IMR-90 (cell line): ENCODE measurements at regions not wholly inside any gene's neighbourhood (a gene's known extent, or its start where the extent isn't known, plus 50 kb on each side); places are given as distances from the start of the nearest gene placed in this dataset.

Source experiments
- ATAC-seq: fragments of 200-7000 bp; cut with Tn5 transposase; 2 replicates; pipeline ENCODE4 v1.9.1; 2020; ENCODE audit warnings: low read depth, mild to moderate bottlenecking, moderate library complexity
- BruUV-seq: library from RNA; stranded (reverse); fragments of 400-500 nt; replicated peaks from 2 replicates; lab custom pipeline; 2021; lab: Mats Ljungman, UMichigan
- CTCF ChIA-PET: fragments of 300-600 bp; formaldehyde crosslinking; extraction: SDS; loops from one replicate; lab custom pipeline; 2021; ENCODE audit warnings: antibody characterized with exemption; lab: Yijun Ruan, JAX
- POLR2A ChIA-PET: fragments of 300-600 bp; sonication (Branson Sonifier 250); formaldehyde crosslinking; loops from one replicate; lab custom pipeline; 2022; ENCODE audit warnings: antibody characterized with exemption; ENCODE audit not compliant: unreplicated experiment; lab: Charles Lee
- DNase-seq: peaks from one replicate; pipeline ENCODE4 v3.0.0; 2013
- H2AFZ ChIP-seq: replicated peaks from 2 replicates; pipeline ENCODE3; 2013; ENCODE audit warnings: low read length, mild to moderate bottlenecking; ENCODE audit not compliant: poor library complexity
- H2AK5ac ChIP-seq: 2 replicates; pipeline ENCODE4 v1.6.1; 2013; ENCODE audit warnings: low read depth, low read length, inconsistent platforms
- H2AK9ac ChIP-seq: replicated peaks from 2 replicates; pipeline ENCODE3; 2013; ENCODE audit warnings: mild to moderate bottlenecking, low read depth, low read length, moderate library complexity; ENCODE audit not compliant: poor library complexity
- H2BK120ac ChIP-seq: 2 replicates; pipeline ENCODE4 v1.6.1; 2013; ENCODE audit warnings: low read depth, low read length, inconsistent platforms
- H2BK15ac ChIP-seq: 3 replicates; pipeline ENCODE4 v1.6.1; 2013; ENCODE audit warnings: low read depth, low read length, inconsistent platforms
- H2BK20ac ChIP-seq: 2 replicates; pipeline ENCODE4 v1.6.1; 2013; ENCODE audit warnings: low read depth, mild to moderate bottlenecking, inconsistent platforms, low read length, moderate library complexity
- H2BK5ac ChIP-seq: 2 replicates; pipeline ENCODE4 v1.6.1; 2013; ENCODE audit warnings: mild to moderate bottlenecking, low read depth, low read length, inconsistent platforms; ENCODE audit not compliant: poor library complexity, severe bottlenecking
- H3K14ac ChIP-seq: replicated peaks from 2 replicates; pipeline ENCODE4 v1.6.1; 2013; ENCODE audit warnings: low read depth, low read length, inconsistent platforms
- H3K18ac ChIP-seq: 2 replicates; pipeline ENCODE4 v1.6.1; 2013; ENCODE audit warnings: low read depth, low read length, control low read depth
- H3K23ac ChIP-seq: 2 replicates; pipeline ENCODE4 v1.6.1; 2013; ENCODE audit warnings: low read depth, low read length, inconsistent platforms
- H3K27ac ChIP-seq: 2 replicates; pipeline ENCODE4 v1.5.1; 2013; ENCODE audit warnings: mild to moderate bottlenecking, control low read depth, low read length; ENCODE audit not compliant: insufficient read depth
- H3K27me3 ChIP-seq: 2 replicates; pipeline ENCODE4 v1.6.1; 2013; ENCODE audit warnings: low read length; ENCODE audit not compliant: control insufficient read depth, insufficient read depth
- H3K36me3 ChIP-seq: 2 replicates; pipeline ENCODE4 v1.6.1; 2013; ENCODE audit warnings: low read length, mixed read lengths; ENCODE audit not compliant: control insufficient read depth, insufficient read depth
- H3K4ac ChIP-seq: 2 replicates; pipeline ENCODE4 v1.6.1; 2013; ENCODE audit warnings: low read depth, low read length, inconsistent platforms
- H3K4me1 ChIP-seq: 2 replicates; pipeline ENCODE4 v1.6.1; 2013; ENCODE audit warnings: low read length, mixed read lengths; ENCODE audit not compliant: control insufficient read depth, insufficient read depth
- H3K4me2 ChIP-seq: 2 replicates; pipeline ENCODE4 v1.6.1; 2013; ENCODE audit warnings: low read depth, mild to moderate bottlenecking, control low read depth, low read length, moderate library complexity
- H3K4me3 ChIP-seq: 2 replicates; pipeline ENCODE4 v1.5.1; 2013; ENCODE audit warnings: low read depth, mild to moderate bottlenecking, control low read depth, low read length, moderate library complexity; ENCODE audit not compliant: insufficient read depth
- H3K56ac ChIP-seq: 2 replicates; pipeline ENCODE4 v1.6.1; 2013; ENCODE audit warnings: low read length, inconsistent platforms; ENCODE audit not compliant: insufficient read depth; ENCODE audit errors: extremely low read depth
- H3K79me1 ChIP-seq, 2 experiments: 2 replicates each; pipeline ENCODE4 v1.6.1; 2013; ENCODE audit warnings: low read length in 2 of 2, inconsistent platforms in 1 of 2, low read depth in 1 of 2
- H3K9ac ChIP-seq: 2 replicates; pipeline ENCODE4 v1.6.1; 2013; ENCODE audit warnings: low read depth, low read length, control low read depth
- H3K9me1 ChIP-seq: 2 replicates; pipeline ENCODE4 v1.6.1; 2013; ENCODE audit warnings: low read length, inconsistent platforms; ENCODE audit not compliant: insufficient read depth
- H3K9me3 ChIP-seq: 2 replicates; pipeline ENCODE4 v1.6.1; 2013; ENCODE audit warnings: low read length; ENCODE audit not compliant: control insufficient read depth, insufficient read depth
- H4K20me1 ChIP-seq: 2 replicates; pipeline ENCODE4 v1.6.1; 2013; ENCODE audit warnings: low read length, inconsistent platforms; ENCODE audit not compliant: insufficient read depth
- H4K5ac ChIP-seq: 2 replicates; pipeline ENCODE4 v1.6.1; 2013; ENCODE audit warnings: mild to moderate bottlenecking, low read depth, low read length, control low read depth
- H4K8ac ChIP-seq, 2 experiments: 2 replicates each; pipeline ENCODE4 v1.6.1; 2013; ENCODE audit warnings: low read depth in 2 of 2, low read length in 2 of 2, control low read depth in 1 of 2, inconsistent platforms in 1 of 2
- H4K91ac ChIP-seq: 2 replicates; pipeline ENCODE4 v1.6.1; 2013; ENCODE audit warnings: low read depth, low read length, inconsistent platforms; ENCODE audit not compliant: insufficient read depth
- BHLHE40 ChIP-seq: fragments of 150-350 bp; IDR thresholded peaks from 2 replicates; pipeline ENCODE4 v1.6.1; 2016; ENCODE audit warnings: mild to moderate bottlenecking, low read depth, low read length
- CHD1 ChIP-seq: IDR thresholded peaks from 2 replicates; pipeline ENCODE4 v1.6.1; 2012; ENCODE audit warnings: low read depth, low read length, improper control_type of control experiment
- FOS ChIP-seq: fragments of 150-350 bp; IDR thresholded peaks from 2 replicates; pipeline ENCODE4 v1.6.1; 2016; ENCODE audit warnings: low read depth, low read length
- MAFK ChIP-seq: IDR thresholded peaks from 2 replicates; pipeline ENCODE4 v1.6.1; 2012; ENCODE audit warnings: low read depth, low read length, improper control_type of control experiment
- MAZ ChIP-seq: IDR thresholded peaks from 2 replicates; pipeline ENCODE4 v1.6.1; 2012; ENCODE audit warnings: low read depth, mild to moderate bottlenecking, low read length, improper control_type of control experiment, moderate library complexity, borderline replicate concordance
- MXI1 ChIP-seq: IDR thresholded peaks from 2 replicates; pipeline ENCODE4 v1.6.1; 2012; ENCODE audit warnings: low read depth, mild to moderate bottlenecking, low read length, moderate library complexity, borderline replicate concordance
- NFE2L2 ChIP-seq: fragments of 150-350 bp; IDR thresholded peaks from 2 replicates; pipeline ENCODE4 v1.6.1; 2016; ENCODE audit warnings: low read depth, mild to moderate bottlenecking, low read length
- RAD21 ChIP-seq: IDR thresholded peaks from 2 replicates; pipeline ENCODE4 v1.6.1; 2012; ENCODE audit warnings: low read length, improper control_type of control experiment
- RCOR1 ChIP-seq: IDR thresholded peaks from 2 replicates; pipeline ENCODE4 v1.6.1; 2012; ENCODE audit warnings: mild to moderate bottlenecking, low read length, improper control_type of control experiment; ENCODE audit not compliant: insufficient replicate concordance
- RFX5 ChIP-seq: IDR thresholded peaks from 2 replicates; pipeline ENCODE4 v1.8.0; 2012; ENCODE audit warnings: low read depth, mild to moderate bottlenecking, low read length, moderate library complexity
- WGBS, 2 experiments: methylation state at CpG; one replicate each; pipeline versions ENCODE4 v1.1.5 to v1.1.7; 2013; ENCODE audit warnings: missing lambda C conversion rate in 2 of 2; ENCODE audit not compliant: insufficient read length in 1 of 2; ENCODE audit errors: extremely low coverage in 2 of 2; 5-methylcytosine and 5-hydroxymethylcytosine counted together
- dilution Hi-C: fragments of 300-500 bp; cut with HindIII; formaldehyde crosslinking; loops from one replicate; pipeline ENCODE4 v1.14.3; 2018; ENCODE audit warnings: low sequenced_read_pairs; ENCODE audit not compliant: unreplicated experiment
- in situ Hi-C: fragments of 300-500 bp; cut with MboI; formaldehyde crosslinking; loops from 3 replicates; pipeline ENCODE4 v1.14.3; 2019; ENCODE audit warnings: low sequenced_read_pairs, inconsistent platforms, mixed read lengths
- intact Hi-C: fragments of 100-400 bp; cut with micrococcal nuclease; formaldehyde crosslinking; loops from 2 replicates; pipeline ENCODE4 v1.10.0; 2022
- TF ChIP-seq, protein P1 (sequence below): fragments of 150-350 bp; IDR thresholded peaks from 2 replicates; pipeline ENCODE4 v1.6.1; 2016; ENCODE audit warnings: low read depth, mild to moderate bottlenecking, low read length, moderate library complexity, borderline replicate concordance
- TF ChIP-seq, protein P2 (sequence below): fragments of 150-350 bp; IDR thresholded peaks from 2 replicates; pipeline ENCODE4 v1.6.1; 2017; ENCODE audit warnings: mild to moderate bottlenecking, antibody characterized with exemption, low read length, low read depth
- TF ChIP-seq, protein P3 (sequence below): conservative IDR thresholded peaks from 2 replicates; pipeline ENCODE4 v1.5.1; 2012; ENCODE audit warnings: mild to moderate bottlenecking, low read depth, low read length, improper control_type of control experiment

DNA sequence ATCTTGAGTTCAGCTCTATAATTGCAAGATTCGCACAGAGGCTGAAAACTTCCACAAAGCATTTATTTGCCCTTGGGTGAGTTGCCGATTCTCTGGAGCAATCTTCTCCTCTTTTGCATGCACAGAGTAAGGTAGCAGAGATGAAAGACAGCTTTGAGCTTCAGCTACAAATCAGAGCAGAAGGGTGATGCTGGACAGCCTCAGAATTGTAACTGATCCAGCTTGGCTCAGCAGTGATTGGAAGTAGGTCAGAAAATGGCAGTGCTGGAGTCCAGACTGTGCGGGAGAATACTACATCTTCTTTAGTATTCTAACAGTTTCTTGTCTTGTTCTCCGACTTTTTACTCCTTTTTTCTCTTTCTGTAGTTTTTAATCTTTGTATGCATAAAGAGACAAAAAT lies 55.4 kb upstream of the CDC14C start:
- WGBS, 2 experiments, result no CpG with 5 or more reads among the region's 4 CpGs
- Histone ChIP-seq H4K20me1 (no peaks in the 10 kb centered on the region), H3K36me3 (no peaks in the 10 kb centered on the region), H3K18ac (no peak overlapping the region), H3K14ac (no peak overlapping the region), H2BK120ac (no peak overlapping the region), H3K4ac (no peak overlapping the region), H2AK5ac (no peak overlapping the region), H3K9me3 (peaks cover 2% of the 10 kb centered on the region; the same call in 1 of the 2 replicates), H3K23ac (no peak overlapping the region), H2AK9ac (no peak overlapping the region), H2AFZ (no peak overlapping the region), H3K56ac (no peak overlapping the region), H2BK15ac (no peak overlapping the region), H3K4me2 (no peak overlapping the region), H3K4me1 (no peaks in the 10 kb centered on the region), H3K27ac (no peak overlapping the region), H4K91ac (no peak overlapping the region), H3K4me3 (no peak overlapping the region), H4K5ac (no peak overlapping the region), H2BK20ac (no peak overlapping the region), H4K8ac (no peak overlapping the region), H3K27me3 (no peaks in the 10 kb centered on the region), H3K9ac (no peak overlapping the region), H3K79me1 (no peaks in the 10 kb centered on the region), H2BK5ac (no peak overlapping the region), H3K9me1 (no peaks in the 10 kb centered on the region)
- dilution Hi-C loops, result no loop called here
- ChIA-PET POLR2A (no interaction called here), CTCF (no interaction called here)
- DNase-seq (no peak), ATAC-seq (no peak)
- no TSS peak for BruUV-seq
- in situ Hi-C loops, result no loop called here
- TF ChIP-seq, protein P1, sequence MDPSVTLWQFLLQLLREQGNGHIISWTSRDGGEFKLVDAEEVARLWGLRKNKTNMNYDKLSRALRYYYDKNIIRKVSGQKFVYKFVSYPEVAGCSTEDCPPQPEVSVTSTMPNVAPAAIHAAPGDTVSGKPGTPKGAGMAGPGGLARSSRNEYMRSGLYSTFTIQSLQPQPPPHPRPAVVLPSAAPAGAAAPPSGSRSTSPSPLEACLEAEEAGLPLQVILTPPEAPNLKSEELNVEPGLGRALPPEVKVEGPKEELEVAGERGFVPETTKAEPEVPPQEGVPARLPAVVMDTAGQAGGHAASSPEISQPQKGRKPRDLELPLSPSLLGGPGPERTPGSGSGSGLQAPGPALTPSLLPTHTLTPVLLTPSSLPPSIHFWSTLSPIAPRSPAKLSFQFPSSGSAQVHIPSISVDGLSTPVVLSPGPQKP, result no peak
- TF ChIP-seq RCOR1 (no peak), BHLHE40 (no peak), MAFK (no peak), RFX5 (no peak), RAD21 (no peak), MAZ (no peak), MXI1 (no peak), NFE2L2 (no peak), CHD1 (no peak), FOS (no peak)
- TF ChIP-seq, protein P2, sequence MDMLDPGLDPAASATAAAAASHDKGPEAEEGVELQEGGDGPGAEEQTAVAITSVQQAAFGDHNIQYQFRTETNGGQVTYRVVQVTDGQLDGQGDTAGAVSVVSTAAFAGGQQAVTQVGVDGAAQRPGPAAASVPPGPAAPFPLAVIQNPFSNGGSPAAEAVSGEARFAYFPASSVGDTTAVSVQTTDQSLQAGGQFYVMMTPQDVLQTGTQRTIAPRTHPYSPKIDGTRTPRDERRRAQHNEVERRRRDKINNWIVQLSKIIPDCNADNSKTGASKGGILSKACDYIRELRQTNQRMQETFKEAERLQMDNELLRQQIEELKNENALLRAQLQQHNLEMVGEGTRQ, result no peak
- TF ChIP-seq, protein P3, sequence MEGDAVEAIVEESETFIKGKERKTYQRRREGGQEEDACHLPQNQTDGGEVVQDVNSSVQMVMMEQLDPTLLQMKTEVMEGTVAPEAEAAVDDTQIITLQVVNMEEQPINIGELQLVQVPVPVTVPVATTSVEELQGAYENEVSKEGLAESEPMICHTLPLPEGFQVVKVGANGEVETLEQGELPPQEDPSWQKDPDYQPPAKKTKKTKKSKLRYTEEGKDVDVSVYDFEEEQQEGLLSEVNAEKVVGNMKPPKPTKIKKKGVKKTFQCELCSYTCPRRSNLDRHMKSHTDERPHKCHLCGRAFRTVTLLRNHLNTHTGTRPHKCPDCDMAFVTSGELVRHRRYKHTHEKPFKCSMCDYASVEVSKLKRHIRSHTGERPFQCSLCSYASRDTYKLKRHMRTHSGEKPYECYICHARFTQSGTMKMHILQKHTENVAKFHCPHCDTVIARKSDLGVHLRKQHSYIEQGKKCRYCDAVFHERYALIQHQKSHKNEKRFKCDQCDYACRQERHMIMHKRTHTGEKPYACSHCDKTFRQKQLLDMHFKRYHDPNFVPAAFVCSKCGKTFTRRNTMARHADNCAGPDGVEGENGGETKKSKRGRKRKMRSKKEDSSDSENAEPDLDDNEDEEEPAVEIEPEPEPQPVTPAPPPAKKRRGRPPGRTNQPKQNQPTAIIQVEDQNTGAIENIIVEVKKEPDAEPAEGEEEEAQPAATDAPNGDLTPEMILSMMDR, result no peak
- intact Hi-C loops, result no loop called here
